Mesenchymal stem cell (in vitro differentiated cells and primary cell): ENCODE measurements at regions not wholly inside any gene's neighbourhood (a gene's known extent, or its start where the extent isn't known, plus 50 kb on each side); places are given as distances from the start of the nearest gene placed in this dataset.

Experiments used
- DNase-seq: peaks from one replicate; pipeline ENCODE4 v3.0.0-alpha.2; 2013
- H2AFZ ChIP-seq: one replicate; pipeline ENCODE4 v1.6.1; 2013; ENCODE audit warnings: low read depth, mild to moderate bottlenecking, control low read depth, inconsistent platforms, low read length, moderate library complexity
- H2AK5ac ChIP-seq: 2 replicates; pipeline ENCODE4 v1.6.1; 2013; ENCODE audit warnings: low read length, moderate library complexity, mild to moderate bottlenecking, inconsistent platforms; ENCODE audit not compliant: severe bottlenecking
- H2BK120ac ChIP-seq: one replicate; pipeline ENCODE4 v1.6.1; 2013; ENCODE audit warnings: low read depth, mild to moderate bottlenecking, inconsistent platforms, low read length, moderate library complexity
- H2BK12ac ChIP-seq, 2 experiments: one replicate each; pipeline ENCODE4 v1.6.1; 2013; ENCODE audit warnings: inconsistent platforms in 2 of 2, low read length in 2 of 2, mild to moderate bottlenecking in 2 of 2, moderate library complexity in 2 of 2, control low read depth in 1 of 2
- H2BK15ac ChIP-seq: one replicate; pipeline ENCODE4 v1.6.1; 2013; ENCODE audit warnings: mild to moderate bottlenecking, low read depth, inconsistent platforms; ENCODE audit not compliant: poor library complexity, severe bottlenecking
- H2BK5ac ChIP-seq: 2 replicates; pipeline ENCODE4 v1.6.1; 2013; ENCODE audit warnings: low read depth, mild to moderate bottlenecking, low read length, control low read depth, inconsistent platforms; ENCODE audit not compliant: poor library complexity, severe bottlenecking
- H3K14ac ChIP-seq, 2 experiments: one replicate each; pipeline ENCODE4 v1.6.1; 2013; ENCODE audit warnings: inconsistent platforms in 2 of 2, low read length in 2 of 2, control low read depth in 1 of 2, mild to moderate bottlenecking in 1 of 2, moderate library complexity in 1 of 2
- H3K18ac ChIP-seq, 2 experiments: one replicate each; pipeline ENCODE4 v1.6.1; 2013; ENCODE audit warnings: inconsistent platforms in 2 of 2, low read length in 2 of 2, control low read depth in 1 of 2, low read depth in 1 of 2, mild to moderate bottlenecking in 1 of 2
- H3K23ac ChIP-seq, 2 experiments: one replicate each; pipeline ENCODE4 v1.6.1; 2013; ENCODE audit warnings: inconsistent platforms in 2 of 2, low read length in 2 of 2, mild to moderate bottlenecking in 2 of 2, moderate library complexity in 2 of 2, control low read depth in 1 of 2
- H3K27ac ChIP-seq: 2 replicates; pipeline ENCODE4 v1.5.1; 2013; ENCODE audit warnings: mild to moderate bottlenecking, moderate library complexity, low read length, control low read depth, inconsistent platforms; ENCODE audit not compliant: poor library complexity, severe bottlenecking
- H3K27me3 ChIP-seq, 2 experiments: 2 replicates each; pipeline versions ENCODE4 v1.6.1 to v1.7.0; 2013; ENCODE audit warnings: low read length in 2 of 2, mild to moderate bottlenecking in 2 of 2, moderate library complexity in 2 of 2, control low read depth in 1 of 2, inconsistent platforms in 1 of 2; ENCODE audit not compliant: control insufficient read depth in 1 of 2, insufficient read depth in 1 of 2
- H3K36me3 ChIP-seq, 2 experiments: 2 replicates each; pipeline versions ENCODE4 v1.6.1 to v1.7.0; 2013; ENCODE audit warnings: low read length in 2 of 2, control low read depth in 1 of 2, inconsistent platforms in 1 of 2, low read depth in 1 of 2, mild to moderate bottlenecking in 1 of 2; ENCODE audit not compliant: insufficient read depth in 2 of 2, control insufficient read depth in 1 of 2
- H3K4ac ChIP-seq, 2 experiments: one replicate each; pipeline ENCODE4 v1.6.1; 2013; ENCODE audit warnings: inconsistent platforms in 2 of 2, low read length in 2 of 2, mild to moderate bottlenecking in 2 of 2, moderate library complexity in 2 of 2, control low read depth in 1 of 2, low read depth in 1 of 2
- H3K4me1 ChIP-seq: 2 replicates; pipeline ENCODE4 v1.6.1; 2013; ENCODE audit warnings: low read depth, low read length, control low read depth; ENCODE audit not compliant: control insufficient read depth, insufficient read depth
- H3K4me2 ChIP-seq: 2 replicates; pipeline ENCODE4 v1.6.1; 2013; ENCODE audit warnings: low read length, mild to moderate bottlenecking, inconsistent platforms; ENCODE audit not compliant: poor library complexity, severe bottlenecking
- H3K4me3 ChIP-seq, 2 experiments: 2 replicates each; pipeline versions ENCODE4 v1.5.1 to v1.7.0; 2013; ENCODE audit warnings: low read length in 2 of 2, mild to moderate bottlenecking in 2 of 2, control low read depth in 1 of 2, low read depth in 1 of 2; ENCODE audit not compliant: insufficient read depth in 1 of 2
- H3K79me1 ChIP-seq: replicated peaks from 2 replicates; pipeline ENCODE4 v1.6.1; 2013; ENCODE audit warnings: mild to moderate bottlenecking, control low read depth, low read length, inconsistent platforms; ENCODE audit not compliant: poor library complexity, severe bottlenecking
- H3K9ac ChIP-seq: 2 replicates; pipeline ENCODE4 v1.7.0; 2013; ENCODE audit warnings: mild to moderate bottlenecking, low read length, moderate library complexity
- H3K9me3 ChIP-seq: 2 replicates; pipeline ENCODE4 v1.7.0; 2013; ENCODE audit warnings: mild to moderate bottlenecking, low read length; ENCODE audit not compliant: control insufficient read depth
- H4K8ac ChIP-seq: one replicate; pipeline ENCODE4 v1.6.1; 2013; ENCODE audit warnings: inconsistent platforms, mild to moderate bottlenecking, low read length, moderate library complexity
- H4K91ac ChIP-seq: one replicate; pipeline ENCODE4 v1.6.1; 2013; ENCODE audit warnings: mild to moderate bottlenecking, low read length, inconsistent platforms
- WGBS: methylation state at CpG from one replicate; pipeline ENCODE4 v1.1.7; 2013; ENCODE audit warnings: mixed read lengths; 5-methylcytosine and 5-hydroxymethylcytosine counted together

GRCh38 chr12:27387473-27387872 is 54.8 kb downstream of the BMAL2 start:
- no peak overlapping the region for H3K27ac ChIP-seq
- no peak for DNase-seq

GRCh38 chr12:27388650-27389049 is 56.0 kb downstream of the BMAL2 start:
- Histone ChIP-seq H3K4me1 (peaks cover 2% of the 10 kb centered on the region), H3K18ac (no peak overlapping the region), H3K9ac (no peak overlapping the region), H4K8ac (no peak overlapping the region), H2BK12ac (no peak overlapping the region), H2BK120ac (no peak overlapping the region), H3K4ac (no peak overlapping the region), H3K27ac (no peak overlapping the region), H3K36me3 (peaks cover 0 to 30% of the 10 kb centered on the region in 2 experiments), H3K14ac (no peak overlapping the region), H4K91ac (no peak overlapping the region), H2BK5ac (no peak overlapping the region), H3K4me2 (no peak overlapping the region), H2BK15ac (no peak overlapping the region), H3K79me1 (no peaks in the 10 kb centered on the region), H3K27me3 (no peaks in the 10 kb centered on the region), H2AK5ac (no peak overlapping the region), H3K9me3 (no peaks in the 10 kb centered on the region), H3K23ac (no peak overlapping the region), H2AFZ (no peak overlapping the region), H3K4me3 (no peak overlapping the region)
- WGBS: 100% methylated on average over 1 of the region's 1 CpG
- no peak for DNase-seq

More at GRCh38 chr12:27387473-27387872, 54.8 kb downstream of the BMAL2 start:
- Histone ChIP-seq H3K4me2 (no peak overlapping the region), H2AK5ac (no peak overlapping the region), H2BK15ac (no peak overlapping the region), H4K8ac (no peak overlapping the region), H3K4ac (no peak overlapping the region), H3K18ac (no peak overlapping the region), H3K4me1 (peaks cover 6% of the 10 kb centered on the region), H3K36me3 (peaks cover 0 to 25% of the 10 kb centered on the region in 2 experiments), H3K14ac (no peak overlapping the region), H2AFZ (no peak overlapping the region), H3K79me1 (no peaks in the 10 kb centered on the region), H3K27me3 (no peaks in the 10 kb centered on the region), H3K9ac (no peak overlapping the region), H4K91ac (no peak overlapping the region), H3K9me3 (no peaks in the 10 kb centered on the region), H3K23ac (no peak overlapping the region), H2BK12ac (no peak overlapping the region), H2BK5ac (no peak overlapping the region), H2BK120ac (no peak overlapping the region), H3K4me3 (no peak overlapping the region)
- no CpG with 5 or more reads among the region's 1 CpG for WGBS

- Histone ChIP-seq H3K9me3 (no peaks in the 10 kb centered on the region), H4K91ac (no peak overlapping the region), H2BK120ac (no peak overlapping the region), H3K23ac (no peak overlapping the region), H3K4me1 (no peaks in the 10 kb centered on the region), H3K4ac (no peak overlapping the region), H3K9ac (no peak overlapping the region), H2BK15ac (no peak overlapping the region), H3K27ac (no peak overlapping the region), H3K4me3 (no peak overlapping the region), H3K4me2 (no peak overlapping the region), H3K18ac (no peak overlapping the region), H3K14ac (no peak overlapping the region), H3K27me3 (no peaks in the 10 kb centered on the region), H2BK12ac (no peak overlapping the region), H2AK5ac (no peak overlapping the region), H4K8ac (no peak overlapping the region), H3K36me3 (peaks cover 0 to 17% of the 10 kb centered on the region in 2 experiments), H3K79me1 (no peaks in the 10 kb centered on the region), H2AFZ (no peak overlapping the region), H2BK5ac (no peak overlapping the region)
- 97% methylated on average over 2 of the region's 2 CpGs for WGBS
- no peak for DNase-seq
Measured at GRCh38 chr12:27394676-27395075, 51.9 kb upstream of the SMCO2 start.

- Histone ChIP-seq H3K4ac (no peak overlapping the region), H3K23ac (no peak overlapping the region), H3K4me3 (no peak overlapping the region), H3K27me3 (no peaks in the 10 kb centered on the region), H3K4me1 (no peaks in the 10 kb centered on the region), H3K4me2 (no peak overlapping the region), H3K9ac (no peak overlapping the region), H4K8ac (no peak overlapping the region), H2BK120ac (no peak overlapping the region), H3K9me3 (no peaks in the 10 kb centered on the region), H2AK5ac (no peak overlapping the region), H2BK12ac (no peak overlapping the region), H2BK15ac (no peak overlapping the region), H4K91ac (no peak overlapping the region), H3K79me1 (no peaks in the 10 kb centered on the region), H3K27ac (no peak overlapping the region), H3K14ac (no peak overlapping the region), H3K36me3 (peaks cover 0 to 15% of the 10 kb centered on the region in 2 experiments), H2AFZ (no peak overlapping the region), H3K18ac (no peak overlapping the region), H2BK5ac (no peak overlapping the region)
- WGBS: over 99% methylated on average over 6 of the region's 6 CpGs
- no peak for DNase-seq
Measured at GRCh38 chr12:27396216-27396815, 50.2 kb upstream of the SMCO2 start.
